ENCODE measurements at regions not wholly inside any gene's neighbourhood (a gene's known extent, or its start where the extent isn't known, plus 50 kb on each side); places are given as distances from the start of the nearest gene placed in this dataset.
"Not testable (repeated sequence)": the region's sequence is repeated elsewhere in the genome, so short reads cannot be mapped to it uniquely, and the experiment has no call there.

GRCh38 chr3:166435469-166436057 is 598.3 kb upstream of the BCHE start:
- DNase-seq (ENCODE audit: low spot score in 2 of 2) = no peak
- Histone ChIP-seq H3K36me3 (no peaks in the 10 kb centered on the region), H3K27me3 (no peaks in the 10 kb centered on the region), H3K4me3 (no peak overlapping the region), H3K4me1 (no peaks in the 10 kb centered on the region), H3K9me3 (no peaks in the 10 kb centered on the region), H3K27ac (no peak overlapping the region)
- intact Hi-C loops (cut with DNase I; ENCODE audit: low total_unique reads) = no loop called here
- TF ChIP-seq POLR2A (IDR thresholded peaks at IDR 0.05) = no peak

GRCh38 chr3:166433060-166433459 is 595.8 kb upstream of the BCHE start:
- H3K27ac ChIP-seq = no peak overlapping the region
- intact Hi-C loops (cut with DNase I; ENCODE audit: low total_unique reads) = no loop called here
- no peaks in the 10 kb centered on the region for H3K9me3 ChIP-seq
- H3K4me1 ChIP-seq = no peaks in the 10 kb centered on the region
- DNase-seq (ENCODE audit: low spot score in 2 of 2) = no peak
- TF ChIP-seq POLR2AphosphoS5 (IDR thresholded peaks at IDR 0.05) (no peak), POLR2A (IDR thresholded peaks at IDR 0.05) (no peak), CTCF (IDR thresholded peaks at IDR 0.05) (no peak)
- no peaks in the 10 kb centered on the region for H3K27me3 ChIP-seq
- H3K36me3 ChIP-seq = no peaks in the 10 kb centered on the region
- H3K4me3 ChIP-seq = no peak overlapping the region

- intact Hi-C loops (cut with DNase I; ENCODE audit: low total_unique reads) = no loop called here
- Histone ChIP-seq H3K36me3 (no peaks in the 10 kb centered on the region), H3K27ac (no peak overlapping the region), H3K9me3 (peaks cover 0 to 6% of the 10 kb centered on the region in 2 donors), H3K4me3 (no peak overlapping the region), H3K4me1 (no peaks in the 10 kb centered on the region), H3K27me3 (no peaks in the 10 kb centered on the region)
- TF ChIP-seq CTCF (IDR thresholded peaks at IDR 0.05) (no peak), POLR2AphosphoS5 (IDR thresholded peaks at IDR 0.05) (no peak), POLR2A (IDR thresholded peaks at IDR 0.05) (no peak)
- no peak for DNase-seq (ENCODE audit: low spot score in 2 of 2)
These were observed 588.8 kb upstream of the BCHE start for GRCh38 chr3:166425900-166426611.

GRCh38 chr3:166425021-166425420 is 587.8 kb upstream of the BCHE start:
- Histone ChIP-seq H3K27ac (no peak overlapping the region), H3K27me3 (no peaks in the 10 kb centered on the region), H3K9me3 (peaks cover 0 to 6% of the 10 kb centered on the region in 2 donors), H3K36me3 (no peaks in the 10 kb centered on the region), H3K4me1 (no peaks in the 10 kb centered on the region), H3K4me3 (no peak overlapping the region)
- intact Hi-C loops (cut with DNase I; ENCODE audit: low total_unique reads) = no loop called here
- DNase-seq (ENCODE audit: low spot score in 2 of 2) = no peak
- TF ChIP-seq POLR2AphosphoS5 (IDR thresholded peaks at IDR 0.05) = no peak
- no peak for TF ChIP-seq CTCF (IDR thresholded peaks at IDR 0.05)
- no peak for TF ChIP-seq POLR2A (IDR thresholded peaks at IDR 0.05)

GRCh38 chr3:166423824-166424513 is 586.7 kb upstream of the BCHE start:
- H3K4me3 ChIP-seq; DNase-seq (ENCODE audit: low spot score in 2 of 2); H3K27ac ChIP-seq; H3K36me3 ChIP-seq; H3K27me3 ChIP-seq; intact Hi-C loops (cut with DNase I; ENCODE audit: low total_unique reads); H3K4me1 ChIP-seq; H3K9me3 ChIP-seq: not testable (repeated sequence)

GRCh38 chr3:166422556-166422955 is 585.3 kb upstream of the BCHE start:
- Histone ChIP-seq H3K4me3 (no peak overlapping the region), H3K27ac (no peak overlapping the region), H3K4me1 (no peaks in the 10 kb centered on the region), H3K9me3 (peaks cover 0 to 6% of the 10 kb centered on the region in 2 donors), H3K36me3 (no peaks in the 10 kb centered on the region), H3K27me3 (no peaks in the 10 kb centered on the region)
- DNase-seq (ENCODE audit: low spot score in 2 of 2) = no peak
- TF ChIP-seq POLR2AphosphoS5 (IDR thresholded peaks at IDR 0.05) = no peak
- no peak for TF ChIP-seq POLR2A (IDR thresholded peaks at IDR 0.05)
- TF ChIP-seq CTCF (IDR thresholded peaks at IDR 0.05) = no peak
- intact Hi-C loops (cut with DNase I; ENCODE audit: low total_unique reads) = no loop called here

Measured in breast epithelium (tissue), 4 donors.